ENCODE measurements at regions not wholly inside any gene's neighbourhood (a gene's known extent, or its start where the extent isn't known, plus 50 kb on each side); places are given as distances from the start of the nearest gene placed in this dataset.

DNA sequence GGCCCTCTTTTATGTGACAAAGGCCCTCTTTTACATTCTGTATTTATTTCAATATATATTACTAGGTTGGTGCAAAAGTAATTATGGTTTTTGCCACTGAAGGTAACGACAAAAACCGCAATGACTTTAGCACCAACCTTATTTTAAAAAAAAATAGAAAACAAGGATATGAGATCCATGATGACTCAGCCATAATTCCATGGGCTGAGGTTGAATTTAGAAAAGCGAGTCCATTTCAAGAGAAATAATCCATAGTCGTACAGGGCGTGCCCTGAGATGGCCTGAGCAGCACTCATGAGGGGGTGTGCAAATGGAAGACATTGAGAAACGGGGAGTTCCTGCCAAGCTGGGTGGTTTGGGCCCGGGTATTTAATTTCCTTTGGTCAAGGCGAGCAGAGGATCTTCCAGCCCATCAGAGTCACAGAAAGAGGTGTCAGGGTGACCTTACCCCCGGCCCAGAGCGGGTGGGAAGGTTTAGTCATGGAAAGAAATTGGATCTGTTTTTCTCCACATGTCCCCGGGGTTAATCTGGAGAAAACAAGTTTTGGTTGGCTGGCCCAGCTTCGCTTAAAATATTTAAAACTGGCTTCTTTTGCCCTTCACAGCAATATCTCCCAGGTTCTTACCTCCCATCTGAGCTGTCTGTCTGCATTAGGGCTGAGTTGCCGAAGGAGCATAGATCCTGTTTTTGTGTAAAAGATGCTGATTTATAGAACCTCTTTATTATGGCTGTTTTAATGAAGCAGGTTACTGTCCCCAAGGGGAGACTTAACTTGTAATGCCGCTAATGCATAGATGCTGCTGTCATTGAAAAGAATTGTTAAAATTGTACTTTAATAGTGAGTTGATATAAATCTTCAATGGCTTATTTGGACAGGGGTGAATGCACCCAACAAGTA is 255.6 kb downstream of the PREX1 start:
- TF ChIP-seq, protein P1, sequence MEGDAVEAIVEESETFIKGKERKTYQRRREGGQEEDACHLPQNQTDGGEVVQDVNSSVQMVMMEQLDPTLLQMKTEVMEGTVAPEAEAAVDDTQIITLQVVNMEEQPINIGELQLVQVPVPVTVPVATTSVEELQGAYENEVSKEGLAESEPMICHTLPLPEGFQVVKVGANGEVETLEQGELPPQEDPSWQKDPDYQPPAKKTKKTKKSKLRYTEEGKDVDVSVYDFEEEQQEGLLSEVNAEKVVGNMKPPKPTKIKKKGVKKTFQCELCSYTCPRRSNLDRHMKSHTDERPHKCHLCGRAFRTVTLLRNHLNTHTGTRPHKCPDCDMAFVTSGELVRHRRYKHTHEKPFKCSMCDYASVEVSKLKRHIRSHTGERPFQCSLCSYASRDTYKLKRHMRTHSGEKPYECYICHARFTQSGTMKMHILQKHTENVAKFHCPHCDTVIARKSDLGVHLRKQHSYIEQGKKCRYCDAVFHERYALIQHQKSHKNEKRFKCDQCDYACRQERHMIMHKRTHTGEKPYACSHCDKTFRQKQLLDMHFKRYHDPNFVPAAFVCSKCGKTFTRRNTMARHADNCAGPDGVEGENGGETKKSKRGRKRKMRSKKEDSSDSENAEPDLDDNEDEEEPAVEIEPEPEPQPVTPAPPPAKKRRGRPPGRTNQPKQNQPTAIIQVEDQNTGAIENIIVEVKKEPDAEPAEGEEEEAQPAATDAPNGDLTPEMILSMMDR (IDR thresholded peaks at IDR 0.05) = no peak
- Mint-ChIP-seq H3K27me3 (no peaks in the 10 kb centered on the region), H3K4me3 (no peak overlapping the region), H3K9me3 (no peaks in the 10 kb centered on the region), H3K4me1 (ENCODE audit: low read depth) (no peaks in the 10 kb centered on the region), H3K27ac (no peak overlapping the region), H3K36me3 (ENCODE audit: low read depth) (no peaks in the 10 kb centered on the region)
- ATAC-seq (no peak), DNase-seq (no peak)
- intact Hi-C loops (cut with micrococcal nuclease) = no loop called here
- ChIA-PET POLR2A (interaction anchor here (0.8 to 1.1 kb wide), 2 partner anchors 14 to 895 kb away, joined by 3 read pairs; no protein-coding TSS in a partner anchor), CTCF (no interaction called here)

DNA sequence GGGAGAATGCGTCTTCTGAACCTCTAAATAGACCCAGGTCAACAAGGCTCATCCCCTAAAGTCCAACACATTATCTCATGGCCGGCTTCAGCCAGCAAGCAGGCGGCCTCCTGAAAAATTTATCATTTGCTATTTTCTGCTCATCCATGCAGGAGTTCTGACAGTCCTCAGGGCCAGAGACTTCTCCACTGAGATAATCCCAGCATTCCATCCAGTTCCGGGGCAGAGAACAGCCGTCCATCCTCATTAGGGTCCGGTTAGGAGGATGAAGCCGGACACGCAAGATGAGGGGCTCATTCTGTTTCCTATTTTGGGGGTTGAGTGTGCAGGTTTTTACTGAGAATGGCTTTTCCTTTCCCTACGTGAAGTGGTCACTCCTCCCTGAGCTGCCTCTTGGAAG is 258.1 kb downstream of the PREX1 start:
- no peak for ATAC-seq
- Mint-ChIP-seq H3K27me3 (peaks cover 5% of the 10 kb centered on the region), H3K27ac (no peak overlapping the region), H3K4me3 (no peak overlapping the region), H3K36me3 (ENCODE audit: low read depth) (no peaks in the 10 kb centered on the region), H3K9me3 (no peaks in the 10 kb centered on the region), H3K4me1 (ENCODE audit: low read depth) (no peaks in the 10 kb centered on the region)
- TF ChIP-seq, protein P1 (IDR thresholded peaks at IDR 0.05) = no peak
- CTCF ChIA-PET = no interaction called here
- DNase-seq = no peak
- POLR2A ChIA-PET = no interaction called here
- intact Hi-C loops (cut with micrococcal nuclease) = no loop called here

DNA sequence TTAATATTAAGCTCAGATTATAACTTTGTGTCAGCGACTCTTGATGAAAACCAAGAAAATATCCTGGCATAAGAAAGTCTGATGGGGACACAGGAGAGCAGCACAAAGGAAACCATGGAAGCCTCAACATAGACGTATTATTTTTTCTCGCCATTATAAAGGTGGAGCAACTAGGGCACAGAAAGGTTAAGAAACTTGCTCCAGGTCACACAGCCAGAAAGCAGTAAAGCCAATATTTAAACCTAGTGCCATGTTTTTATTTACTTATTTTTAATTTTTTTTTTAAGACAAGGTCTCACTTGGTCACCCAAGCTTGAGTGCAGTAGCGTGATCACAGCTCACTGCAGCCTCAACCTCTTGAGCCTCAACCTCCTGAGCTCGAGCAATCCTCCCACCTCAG is 259.3 kb downstream of the PREX1 start:
- Mint-ChIP-seq H3K27ac (no peak overlapping the region), H3K4me3 (no peak overlapping the region), H3K36me3 (ENCODE audit: low read depth) (no peaks in the 10 kb centered on the region), H3K4me1 (ENCODE audit: low read depth) (no peaks in the 10 kb centered on the region), H3K9me3 (no peaks in the 10 kb centered on the region), H3K27me3 (peaks cover 5% of the 10 kb centered on the region)
- DNase-seq (no peak), ATAC-seq (no peak)
- ChIA-PET CTCF (no interaction called here), POLR2A (no interaction called here)
- intact Hi-C loops (cut with micrococcal nuclease) = no loop called here
- TF ChIP-seq, protein P1 (IDR thresholded peaks at IDR 0.05) = no peak

DNA sequence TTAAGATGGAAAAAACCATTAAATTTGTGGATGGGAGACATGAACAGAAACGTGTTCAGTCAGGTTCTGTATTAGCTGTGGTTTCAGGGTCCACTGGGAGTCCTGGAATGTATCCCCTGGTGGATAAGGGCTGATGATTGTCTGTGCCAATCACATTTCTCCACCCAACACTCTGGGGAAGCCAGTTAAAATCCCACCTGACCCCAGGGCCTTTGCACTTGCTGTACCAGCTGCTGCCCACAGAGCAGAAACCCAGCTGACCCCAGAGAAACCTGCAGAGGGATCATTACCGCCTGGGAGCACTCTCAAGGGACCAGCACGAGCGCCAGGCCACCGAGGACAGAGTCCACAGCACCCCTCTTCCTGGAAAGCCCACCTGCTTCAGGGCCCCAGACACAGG is 260.7 kb downstream of the PREX1 start:
- no peak overlapping the region for H3K4me3 Mint-ChIP-seq
- ChIA-PET POLR2A (no interaction called here), CTCF (interaction anchor here (1.7 kb wide), 1 partner anchor 54 kb away, joined by 6 read pairs; no protein-coding TSS in a partner anchor)
- H3K4me1 Mint-ChIP-seq (ENCODE audit: low read depth) = no peaks in the 10 kb centered on the region
- intact Hi-C loops (cut with micrococcal nuclease) = no loop called here
- H3K27ac Mint-ChIP-seq = no peak overlapping the region
- no peak for DNase-seq
- no peaks in the 10 kb centered on the region for H3K36me3 Mint-ChIP-seq (ENCODE audit: low read depth)
- peaks cover 5% of the 10 kb centered on the region for H3K27me3 Mint-ChIP-seq
- TF ChIP-seq, protein P1 (IDR thresholded peaks at IDR 0.05) = no peak
- ATAC-seq = no peak
- H3K9me3 Mint-ChIP-seq = no peaks in the 10 kb centered on the region

DNA sequence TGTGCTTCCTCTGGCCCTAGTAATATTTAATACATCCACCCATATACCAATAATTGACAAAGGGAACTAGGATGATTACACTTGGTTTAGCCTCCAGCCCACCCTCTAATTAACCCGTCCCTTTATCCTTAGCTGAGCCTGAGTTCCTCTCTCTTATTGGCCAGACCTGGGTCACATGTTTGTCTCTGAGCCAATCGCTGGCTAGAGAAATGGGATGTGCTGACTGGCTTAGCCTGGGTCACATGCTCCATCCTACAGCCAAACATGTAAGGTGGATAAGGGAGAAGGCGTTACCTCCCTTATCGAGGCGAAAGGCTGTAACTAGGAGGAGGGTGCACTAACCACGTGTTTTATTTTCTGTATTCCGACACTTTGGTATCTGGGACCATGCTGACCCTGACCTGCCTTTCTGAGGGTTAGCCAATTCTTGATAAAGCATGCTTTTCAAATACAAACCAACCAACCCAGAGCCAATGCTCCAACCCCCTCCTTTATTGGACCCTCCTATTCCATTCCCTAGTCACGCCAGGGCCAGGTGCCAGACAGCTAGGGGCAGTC is 262.7 kb downstream of the PREX1 start:
- ATAC-seq = no peak
- no peak overlapping the region for H3K4me3 Mint-ChIP-seq
- ChIA-PET CTCF (no interaction called here), POLR2A (no interaction called here)
- H3K36me3 Mint-ChIP-seq (ENCODE audit: low read depth) = no peaks in the 10 kb centered on the region
- no peaks in the 10 kb centered on the region for H3K9me3 Mint-ChIP-seq
- intact Hi-C loops (cut with micrococcal nuclease) = no loop called here
- no peak overlapping the region for H3K27ac Mint-ChIP-seq
- DNase-seq = no peak
- H3K27me3 Mint-ChIP-seq = peaks cover 5% of the 10 kb centered on the region
- H3K4me1 Mint-ChIP-seq (ENCODE audit: low read depth) = no peaks in the 10 kb centered on the region
- TF ChIP-seq, protein P1 (IDR thresholded peaks at IDR 0.05) = no peak
